Neuron (in vitro differentiated cells): ENCODE measurements at regions not wholly inside any gene's neighbourhood (a gene's known extent, or its start where the extent isn't known, plus 50 kb on each side); places are given as distances from the start of the nearest gene placed in this dataset.

Source experiments
- H2AFZ ChIP-seq: one replicate; pipeline ENCODE4 v1.6.1; 2013; ENCODE audit warnings: low read depth, mild to moderate bottlenecking, inconsistent platforms, low read length, moderate library complexity
- H3K27me3 ChIP-seq: one replicate; pipeline ENCODE4 v1.6.1; 2013; ENCODE audit warnings: low read length; ENCODE audit not compliant: insufficient read depth
- H3K36me3 ChIP-seq: one replicate; pipeline ENCODE4 v1.6.1; 2013; ENCODE audit warnings: low read length; ENCODE audit not compliant: insufficient read depth
- H3K4me1 ChIP-seq: one replicate; pipeline ENCODE4 v1.6.1; 2013; ENCODE audit warnings: low read length; ENCODE audit not compliant: insufficient read depth
- H3K4me3 ChIP-seq: 2 replicates; pipeline ENCODE4 v1.5.1; 2013; ENCODE audit warnings: mild to moderate bottlenecking, low read length, moderate library complexity
- H3K9me3 ChIP-seq: one replicate; pipeline ENCODE4 v1.6.1; 2013; ENCODE audit warnings: low read length

DNA sequence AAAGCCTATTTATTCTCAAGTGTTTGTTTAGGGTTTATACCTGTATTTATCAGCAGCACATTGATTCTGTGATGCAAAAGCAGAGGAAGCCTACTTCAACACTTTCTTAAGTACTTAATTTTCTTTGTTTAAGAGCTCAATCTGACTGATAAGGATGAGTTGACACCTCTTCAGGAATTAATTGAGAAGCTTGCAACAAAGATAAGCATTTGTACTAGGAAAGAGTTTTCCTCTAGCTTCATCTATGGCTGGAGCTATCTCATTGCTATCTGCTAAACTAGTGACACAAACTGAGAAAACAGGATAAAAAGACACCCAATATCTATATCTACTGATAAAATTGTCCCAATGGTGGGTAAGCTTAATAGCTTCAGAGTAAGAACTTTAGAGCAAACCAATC, 170.1 kb upstream of the SLITRK6 start:
- Histone ChIP-seq H3K4me1 (no peaks in the 10 kb centered on the region), H2AFZ (no peak overlapping the region), H3K9me3 (no peaks in the 10 kb centered on the region), H3K27me3 (no peaks in the 10 kb centered on the region), H3K36me3 (no peaks in the 10 kb centered on the region), H3K4me3 (no peak overlapping the region)

DNA sequence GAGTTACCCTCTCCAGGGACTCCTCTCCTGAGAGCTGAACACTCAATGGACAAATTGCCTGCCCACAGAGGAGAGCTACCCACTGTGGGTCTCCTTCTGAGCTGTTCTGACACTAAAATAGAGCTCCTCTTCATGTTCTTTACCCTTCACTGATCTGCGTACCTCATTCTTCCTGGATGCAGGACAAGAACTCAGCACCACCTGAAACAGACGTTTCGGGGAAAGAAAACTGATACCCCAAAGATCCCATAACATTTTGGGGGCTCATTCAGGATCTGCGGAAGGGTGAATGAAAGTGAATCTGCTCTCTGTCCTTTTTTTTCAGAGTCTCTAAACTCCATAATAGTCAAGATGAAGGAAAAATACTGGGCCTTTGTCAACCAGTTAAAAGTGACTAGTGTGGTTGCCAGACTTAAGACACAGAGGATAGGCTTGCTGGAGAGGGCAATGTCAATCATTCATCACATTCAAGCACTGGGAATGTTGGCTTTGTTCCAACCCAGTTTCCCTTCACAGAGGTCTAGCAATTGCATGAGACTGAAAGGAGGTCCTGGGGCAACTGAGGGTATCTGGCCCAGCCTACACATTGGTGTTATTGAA, 136.7 kb upstream of the SLITRK6 start:
- Histone ChIP-seq H2AFZ (no peak overlapping the region), H3K4me1 (no peaks in the 10 kb centered on the region), H3K4me3 (no peak overlapping the region)

DNA sequence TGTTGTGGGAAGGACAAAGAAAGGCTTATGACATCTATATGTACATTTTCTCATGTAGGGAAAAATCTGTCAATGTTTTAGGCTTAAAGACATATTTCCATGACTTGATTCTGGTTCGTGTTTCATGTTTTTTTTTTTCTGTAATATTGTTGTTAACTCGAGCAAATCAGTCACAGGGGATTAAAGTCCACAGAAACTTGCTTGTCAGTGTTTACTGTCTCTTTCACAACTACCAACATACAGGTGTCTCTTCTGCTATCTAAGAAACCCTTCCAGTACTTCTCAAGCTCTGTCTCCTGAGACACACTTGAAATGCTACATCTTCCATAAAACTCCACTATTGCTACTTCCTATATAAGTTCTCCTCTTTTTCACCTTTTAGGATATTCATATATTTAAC, 130.9 kb upstream of the SLITRK6 start:
- H3K4me1 ChIP-seq, result no peaks in the 10 kb centered on the region
- H3K27me3 ChIP-seq, result no peaks in the 10 kb centered on the region
- H3K36me3 ChIP-seq, result no peaks in the 10 kb centered on the region

More for the DNA sequence above, 136.7 kb upstream of the SLITRK6 start:
- H3K27me3 ChIP-seq, result no peaks in the 10 kb centered on the region
- no peaks in the 10 kb centered on the region for H3K36me3 ChIP-seq
- peaks cover 3% of the 10 kb centered on the region for H3K9me3 ChIP-seq

DNA sequence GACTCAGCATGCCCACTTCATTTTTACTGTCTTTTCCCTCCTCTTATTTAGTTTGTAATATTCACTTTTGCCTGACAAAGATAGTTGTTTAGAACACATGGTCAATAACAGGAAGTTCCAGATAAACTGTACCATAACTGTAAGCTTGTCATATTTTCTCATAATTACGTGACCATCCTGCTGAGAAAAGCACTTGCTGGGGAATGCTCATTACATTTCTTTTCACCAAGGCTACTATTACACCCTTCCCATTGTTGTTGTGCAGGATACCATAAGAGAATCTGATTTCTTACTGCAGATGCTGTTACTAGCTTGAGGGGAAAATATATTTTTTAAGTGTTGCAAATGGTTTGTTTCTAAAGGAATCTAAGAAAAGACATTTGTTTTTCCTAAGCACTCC, 111.7 kb upstream of the SLITRK6 start:
- Histone ChIP-seq H3K4me1 (no peaks in the 10 kb centered on the region), H3K36me3 (no peaks in the 10 kb centered on the region), H2AFZ (no peak overlapping the region), H3K27me3 (no peaks in the 10 kb centered on the region), H3K4me3 (no peak overlapping the region), H3K9me3 (peaks cover 3% of the 10 kb centered on the region)

More for the DNA sequence above, 130.9 kb upstream of the SLITRK6 start:
- Histone ChIP-seq H2AFZ (no peak overlapping the region), H3K9me3 (no peaks in the 10 kb centered on the region), H3K4me3 (no peak overlapping the region)

DNA sequence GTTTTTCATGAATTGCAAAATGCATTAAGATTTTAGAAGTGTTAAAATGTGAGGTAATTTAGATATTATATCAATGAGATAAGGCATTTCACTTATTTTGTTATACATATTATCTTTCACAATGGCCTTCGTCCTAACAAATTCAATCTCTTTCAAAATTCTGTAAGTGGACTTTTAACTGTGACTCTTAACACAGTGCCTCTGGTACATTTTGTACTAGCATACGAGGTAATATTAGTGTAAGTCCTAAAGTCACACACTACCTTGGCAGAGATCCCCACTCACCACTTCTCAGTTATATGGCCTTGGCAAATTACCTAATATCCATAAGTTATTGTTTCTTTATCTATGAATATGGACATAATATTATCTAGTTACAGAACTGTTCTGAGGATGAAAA, 101.3 kb upstream of the SLITRK6 start:
- Histone ChIP-seq H3K4me3 (no peak overlapping the region), H3K4me1 (no peaks in the 10 kb centered on the region), H3K36me3 (no peaks in the 10 kb centered on the region), H2AFZ (no peak overlapping the region), H3K9me3 (no peaks in the 10 kb centered on the region), H3K27me3 (no peaks in the 10 kb centered on the region)

DNA sequence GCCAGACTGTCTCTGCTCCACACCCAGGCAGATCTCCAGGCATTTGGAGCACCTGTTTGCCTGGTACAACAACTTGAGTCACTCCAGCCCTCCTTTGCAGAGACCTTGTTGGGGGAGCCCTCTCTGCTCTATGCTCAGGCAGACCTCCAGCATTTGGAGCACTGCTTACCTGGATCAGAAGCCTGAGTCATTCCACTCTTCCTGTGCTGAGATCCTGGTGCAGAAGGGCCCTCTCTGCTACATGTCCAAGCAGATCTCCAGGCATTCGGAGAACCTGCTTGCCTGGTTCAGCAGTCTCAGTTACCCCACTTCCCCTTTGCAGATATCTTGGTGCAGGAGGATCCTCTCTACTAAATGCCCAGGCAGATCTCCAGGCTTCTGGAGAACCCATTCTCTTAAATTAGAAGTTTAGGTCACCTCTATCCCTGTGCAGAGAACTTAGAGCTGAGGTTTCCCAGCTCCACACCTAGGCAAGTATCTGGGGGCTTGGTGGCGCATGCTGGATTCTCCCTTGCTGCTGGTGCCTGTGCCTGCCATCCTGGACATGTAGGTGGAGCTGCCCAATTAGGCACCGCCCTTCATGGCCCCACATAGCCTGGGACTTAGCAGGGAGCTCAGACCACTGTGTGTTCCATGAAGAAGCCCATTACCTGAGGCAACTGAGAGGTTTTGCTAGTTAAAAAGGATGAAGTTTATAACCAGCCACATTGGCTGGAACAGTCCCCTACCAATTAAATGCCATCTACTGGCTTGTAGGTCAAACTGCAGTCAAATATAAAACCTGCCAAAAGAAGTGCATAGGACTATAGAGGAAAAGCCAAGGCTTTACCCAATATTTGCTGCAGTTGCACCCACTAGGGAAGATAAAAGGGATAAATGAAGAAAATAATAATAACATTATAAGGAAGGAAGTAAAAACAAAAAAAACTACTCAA, 97.6 kb upstream of the SLITRK6 start:
- no peaks in the 10 kb centered on the region for H3K36me3 ChIP-seq
- no peak overlapping the region for H3K4me3 ChIP-seq
- no peak overlapping the region for H2AFZ ChIP-seq
- no peaks in the 10 kb centered on the region for H3K9me3 ChIP-seq
- H3K4me1 ChIP-seq, result no peaks in the 10 kb centered on the region
- no peaks in the 10 kb centered on the region for H3K27me3 ChIP-seq

DNA sequence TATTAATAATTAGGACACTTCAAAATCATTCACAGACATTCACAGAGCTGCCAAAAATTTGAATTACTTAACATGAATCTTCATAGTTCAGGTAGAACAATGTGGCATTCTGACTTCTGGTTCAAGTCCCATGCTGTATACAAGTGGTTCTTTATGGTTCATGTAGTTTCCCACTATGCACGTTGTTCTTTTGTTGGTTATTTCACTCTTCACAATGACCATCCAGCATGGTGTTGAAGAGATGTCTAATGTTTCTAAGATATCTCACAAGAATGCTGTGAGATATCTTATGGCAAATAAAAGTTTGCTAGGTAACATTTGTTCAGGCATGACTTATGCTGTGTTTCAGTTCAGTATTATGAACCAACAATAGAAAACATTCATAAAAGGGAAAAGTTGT, 88.2 kb upstream of the SLITRK6 start:
- H3K4me3 ChIP-seq, result no peak overlapping the region
- H2AFZ ChIP-seq, result no peak overlapping the region
- peaks cover 9% of the 10 kb centered on the region for H3K4me1 ChIP-seq
- H3K36me3 ChIP-seq, result no peaks in the 10 kb centered on the region
- no peaks in the 10 kb centered on the region for H3K27me3 ChIP-seq
- no peaks in the 10 kb centered on the region for H3K9me3 ChIP-seq

DNA sequence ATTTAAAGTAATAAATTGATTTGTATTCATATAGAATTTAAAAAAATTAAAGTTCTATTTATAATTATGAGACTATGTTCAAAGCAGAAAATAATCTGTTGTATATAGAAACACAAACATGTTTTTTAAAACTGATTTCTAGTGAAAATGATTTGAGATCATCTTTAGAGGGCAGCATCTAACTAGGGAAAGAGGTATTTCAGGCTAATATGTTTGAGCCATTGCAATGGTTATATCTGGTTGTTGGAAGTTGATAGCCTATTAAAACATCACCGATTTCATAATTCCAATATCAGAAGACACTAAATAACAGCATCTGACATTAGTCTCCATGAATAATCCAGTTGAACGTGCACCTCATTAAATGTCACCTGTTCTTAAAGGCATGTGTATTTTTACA, 79.8 kb upstream of the SLITRK6 start:
- Histone ChIP-seq H3K4me3 (no peak overlapping the region), H2AFZ (no peak overlapping the region), H3K9me3 (no peaks in the 10 kb centered on the region), H3K27me3 (no peaks in the 10 kb centered on the region), H3K36me3 (no peaks in the 10 kb centered on the region), H3K4me1 (no peaks in the 10 kb centered on the region)

DNA sequence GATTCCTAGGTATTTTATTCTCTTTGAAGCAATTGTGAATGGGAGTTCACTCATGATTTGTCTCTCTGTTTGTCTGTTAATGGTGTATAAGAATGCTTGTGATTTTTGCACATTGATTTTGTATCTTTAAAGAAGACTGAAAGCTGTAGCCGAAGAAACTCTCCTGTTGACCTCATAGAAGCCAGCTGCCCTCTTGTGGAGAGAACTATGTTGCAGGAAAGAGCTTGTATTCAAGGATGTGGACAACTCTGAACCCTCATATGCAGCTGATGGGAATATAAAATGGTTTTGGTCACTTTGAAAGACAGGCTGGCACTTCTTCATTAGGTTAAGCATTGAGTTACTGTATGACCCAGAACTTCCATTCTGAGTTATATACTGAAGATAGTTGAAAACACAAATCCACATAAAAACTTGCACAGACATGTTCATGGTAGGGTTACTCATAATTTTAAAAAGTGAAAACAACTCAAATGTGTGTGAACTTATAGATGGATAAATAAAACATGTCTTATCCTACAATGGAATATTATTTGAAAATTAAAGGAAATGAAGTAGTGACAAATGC, 65.8 kb upstream of the SLITRK6 start:
- no peaks in the 10 kb centered on the region for H3K36me3 ChIP-seq
- H2AFZ ChIP-seq, result no peak overlapping the region
- no peaks in the 10 kb centered on the region for H3K27me3 ChIP-seq
- H3K9me3 ChIP-seq, result no peaks in the 10 kb centered on the region
- H3K4me1 ChIP-seq, result no peaks in the 10 kb centered on the region
- H3K4me3 ChIP-seq, result no peak overlapping the region

DNA sequence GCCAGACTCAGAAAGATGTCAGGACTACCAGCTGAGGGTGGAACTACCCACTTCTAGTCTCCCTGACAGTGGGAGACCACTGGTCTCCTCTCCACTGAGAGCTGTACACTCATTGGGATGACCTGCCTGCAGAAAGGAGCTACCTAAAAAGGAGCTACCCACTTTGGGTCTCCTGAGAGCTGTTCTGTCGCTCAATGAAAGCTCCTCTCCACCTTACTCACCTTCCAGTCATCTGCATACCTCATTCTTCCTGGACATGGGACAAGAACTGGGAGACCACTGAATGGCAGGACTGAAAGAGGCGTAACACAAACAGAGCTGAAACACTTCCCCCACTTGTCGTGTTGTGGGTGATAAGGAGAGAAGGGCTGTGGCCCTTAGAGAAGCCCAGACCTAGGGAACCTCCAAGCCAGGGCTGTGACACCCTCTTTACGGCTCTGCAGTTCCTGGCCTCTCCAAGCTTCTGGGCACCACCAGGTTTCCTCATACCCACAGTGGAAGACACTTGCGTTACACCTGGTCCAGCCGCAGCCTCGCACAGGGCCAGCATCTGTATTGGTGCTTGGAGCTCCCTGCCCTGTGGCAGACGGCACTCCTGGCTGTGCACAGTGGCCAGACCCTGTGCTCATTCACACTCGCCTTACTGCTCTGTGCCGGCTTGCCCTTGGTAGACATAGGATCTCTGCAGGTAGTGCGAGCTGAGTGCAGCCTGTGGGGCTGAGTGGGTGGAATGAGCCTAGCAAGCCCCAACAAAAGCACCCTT, 54.9 kb upstream of the SLITRK6 start:
- no peaks in the 10 kb centered on the region for H3K36me3 ChIP-seq
- no peaks in the 10 kb centered on the region for H3K4me1 ChIP-seq

DNA sequence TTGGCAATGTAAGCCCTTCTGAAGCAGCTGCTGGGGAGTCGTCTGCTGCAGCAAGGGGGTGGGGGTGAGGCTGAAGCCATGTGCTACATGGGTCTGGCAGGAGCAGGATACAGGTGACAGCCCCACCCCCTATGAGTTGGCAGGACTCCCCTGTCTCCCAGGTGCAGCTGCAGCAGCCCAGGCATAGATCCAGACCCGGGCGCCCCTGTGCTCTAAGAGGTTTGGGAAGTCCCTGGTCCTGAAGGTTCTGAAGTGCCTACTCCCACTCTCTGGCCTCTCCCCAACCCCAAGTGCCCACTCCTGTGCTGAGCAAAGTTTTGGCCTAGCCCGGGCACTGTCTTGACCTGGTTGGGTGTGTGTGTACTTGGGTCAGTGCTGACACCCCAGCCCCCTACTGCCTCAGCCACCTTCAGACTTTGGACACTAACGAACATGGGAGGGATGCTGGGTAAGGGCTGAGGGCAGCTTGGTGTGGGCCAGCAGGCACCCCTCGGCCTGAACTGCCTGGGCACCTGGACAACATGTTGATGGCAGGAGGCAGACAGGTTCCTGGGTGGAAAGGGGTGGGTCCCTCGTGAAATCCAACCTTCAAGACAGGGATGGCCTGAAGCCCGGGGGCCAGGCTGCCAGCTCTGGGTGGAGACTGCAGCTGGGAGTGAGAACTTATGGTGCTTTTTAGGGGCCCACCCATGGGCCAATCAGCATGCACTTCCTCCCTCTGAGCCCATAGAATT, 54.1 kb upstream of the SLITRK6 start:
- H3K27me3 ChIP-seq, result no peaks in the 10 kb centered on the region
- peaks cover 7% of the 10 kb centered on the region for H3K9me3 ChIP-seq
- H3K36me3 ChIP-seq, result no peaks in the 10 kb centered on the region
- H2AFZ ChIP-seq, result no peak overlapping the region
- H3K4me3 ChIP-seq, result no peak overlapping the region
- no peaks in the 10 kb centered on the region for H3K4me1 ChIP-seq

More for the DNA sequence above, 54.9 kb upstream of the SLITRK6 start:
- H3K27me3 ChIP-seq, result no peaks in the 10 kb centered on the region
- H3K9me3 ChIP-seq, result peaks cover 7% of the 10 kb centered on the region
- H2AFZ ChIP-seq, result no peak overlapping the region
- H3K4me3 ChIP-seq, result no peak overlapping the region
